Medulla oblongata (tissue), 1 donor: ENCODE measurements at regions not wholly inside any gene's neighbourhood (a gene's known extent, or its start where the extent isn't known, plus 50 kb on each side); places are given as distances from the start of the nearest gene placed in this dataset.
"Not testable (repeated sequence)": the region's sequence is repeated elsewhere in the genome, so short reads cannot be mapped to it uniquely, and the experiment has no call there.

Experiments
- DNase-seq: peaks from one replicate; pipeline ENCODE4 v3.0.0-alpha.2; 2015; ENCODE audit errors: extremely low spot score

- no peak for DNase-seq
Observed at GRCh38 chr2:113838744-113839444, 51.0 kb upstream of the ACTR3 start.

GRCh38 chr2:113838277-113838676 lies 51.6 kb upstream of the ACTR3 start:
- no peak for DNase-seq

- DNase-seq, result no peak
Observed at GRCh38 chr2:113834051-113834730, 55.7 kb upstream of the ACTR3 start.

GRCh38 chr2:113832795-113833290 lies 57.0 kb upstream of the ACTR3 start:
- no peak for DNase-seq

GRCh38 chr2:113831161-113831560 lies 58.7 kb upstream of the ACTR3 start:
- no peak for DNase-seq

GRCh38 chr2:113829761-113830160 lies 60.1 kb upstream of the ACTR3 start:
- DNase-seq, result no peak

DNA sequence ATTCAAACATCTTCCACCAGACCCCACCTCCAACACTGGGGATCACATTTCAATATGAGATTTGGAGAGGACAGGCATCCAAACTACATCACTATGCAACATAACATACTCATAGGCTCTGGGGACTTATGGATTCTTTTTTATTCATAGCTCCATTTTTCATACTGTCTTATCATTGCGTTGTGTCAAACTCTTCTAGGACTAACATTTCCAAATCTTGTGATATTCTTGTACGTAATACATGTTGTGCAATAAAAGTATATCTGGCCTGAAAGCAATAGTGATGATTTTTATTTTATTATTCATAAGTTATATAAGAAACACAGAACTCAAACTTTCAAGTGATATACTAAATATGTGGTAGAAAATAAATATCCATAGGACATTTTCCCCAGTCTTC lies 60.6 kb upstream of the ACTR3 start:
- DNase-seq, result no peak

DNA sequence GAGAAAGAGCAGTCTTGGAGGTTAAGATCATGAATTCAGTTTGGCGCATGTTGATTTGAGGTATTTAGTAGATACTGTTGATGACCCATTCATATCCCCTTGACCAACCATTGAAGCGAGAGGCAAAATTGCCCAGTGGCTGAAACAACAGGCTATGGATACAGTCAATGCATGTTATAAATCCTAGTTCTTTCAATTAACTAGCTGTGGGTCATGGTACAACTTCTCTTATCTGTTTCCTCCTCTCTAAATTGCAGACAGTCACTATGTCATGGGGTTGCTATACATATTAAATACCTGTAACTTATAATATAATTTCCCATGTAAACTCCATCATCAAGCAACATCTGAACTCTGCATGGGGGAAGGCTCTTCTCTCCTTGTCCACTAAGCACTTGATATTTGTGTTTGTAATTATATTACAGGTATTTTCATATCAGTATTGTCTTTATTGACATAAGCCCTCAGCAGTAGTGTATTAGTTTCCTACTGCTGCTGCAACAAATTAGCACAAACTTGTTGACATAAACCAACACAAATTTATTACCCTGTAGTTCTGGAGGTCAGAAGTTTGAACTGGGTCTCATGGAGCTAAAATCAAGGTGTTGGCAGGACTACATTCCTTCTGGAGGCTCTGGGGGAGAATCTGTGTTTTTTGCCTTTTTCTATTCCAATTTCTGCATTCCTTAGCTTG lies 61.7 kb upstream of the ACTR3 start:
- DNase-seq, result no peak

GRCh38 chr2:113827426-113827825 lies 62.5 kb upstream of the ACTR3 start:
- DNase-seq, result no peak

- peak; percentile 4 for DNase-seq
Observed at GRCh38 chr2:113826346-113827285, 63.3 kb upstream of the ACTR3 start.

DNA sequence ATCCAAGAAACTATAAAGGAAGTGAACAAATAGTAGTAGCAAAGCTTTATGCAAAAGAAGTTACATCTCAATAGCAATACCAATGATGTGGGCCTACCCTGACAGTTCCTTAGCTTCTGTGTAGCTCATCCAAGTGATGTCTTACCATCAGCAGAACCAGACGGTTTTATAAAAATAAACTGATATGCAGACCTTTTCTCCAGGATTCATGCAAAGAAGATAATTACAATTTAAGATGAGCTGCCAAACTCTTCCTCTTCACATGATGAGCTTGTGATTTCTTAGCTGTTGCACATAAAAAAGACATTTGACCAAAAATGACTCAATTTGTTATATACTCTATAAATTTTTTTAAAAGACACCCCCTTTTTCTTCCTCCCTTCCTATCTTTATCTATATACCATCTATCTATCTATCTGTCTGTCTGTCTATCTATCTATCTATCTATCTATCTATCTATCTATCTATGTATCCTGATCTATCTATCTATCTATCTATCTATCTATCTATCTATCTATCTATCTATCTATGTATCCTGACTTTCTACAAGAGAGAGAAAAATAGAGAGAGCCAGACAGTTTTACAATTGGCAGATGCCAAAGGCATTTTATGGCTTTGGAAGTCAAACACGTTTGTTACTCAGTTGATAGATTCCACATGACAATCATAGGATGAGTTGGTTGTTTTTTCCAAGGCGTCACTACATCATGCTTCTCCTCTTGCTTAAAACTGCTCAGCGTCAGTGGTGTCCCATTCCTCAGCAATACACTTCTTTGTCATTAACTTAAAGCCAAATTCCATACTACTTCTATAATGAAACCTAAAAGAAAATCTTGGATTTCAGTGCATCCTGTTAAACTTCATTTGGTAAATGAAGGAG lies 65.9 kb upstream of the ACTR3 start:
- no peak for DNase-seq

DNA sequence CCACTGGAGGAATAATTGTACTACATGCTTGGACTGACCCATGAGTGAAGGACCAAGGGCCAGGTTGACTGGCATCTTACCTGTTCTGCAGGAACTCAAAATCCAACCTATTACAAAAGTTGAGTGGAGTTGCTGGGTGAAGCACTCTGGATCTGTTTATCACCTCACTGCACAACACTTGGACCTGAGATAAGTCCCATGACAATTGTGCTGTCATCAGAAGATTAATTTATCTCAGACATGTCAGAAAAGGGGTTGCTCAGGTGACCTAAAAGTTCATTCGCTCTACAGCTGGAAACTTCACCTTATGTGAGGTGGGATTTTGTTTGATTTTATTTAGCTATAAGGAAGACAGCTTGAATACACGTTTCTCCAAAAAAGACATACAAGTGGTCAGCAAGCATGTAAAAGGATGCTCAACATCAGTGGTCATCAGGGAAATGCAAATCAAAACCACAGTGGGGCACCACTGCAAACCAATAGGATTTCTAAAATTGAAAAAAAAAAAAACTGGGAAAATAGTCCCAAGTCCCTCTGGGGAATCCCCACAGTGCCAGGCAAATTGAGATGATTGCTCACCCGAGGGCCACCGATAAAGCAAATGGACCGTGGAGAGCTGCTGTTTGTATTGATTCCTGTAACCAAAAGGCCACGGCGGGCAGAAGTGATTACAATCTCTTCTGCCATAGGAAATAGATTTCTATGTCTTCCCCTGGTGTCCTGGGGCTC lies 65.8 kb upstream of the SLC35F5 start:
- DNase-seq, result no peak

DNA sequence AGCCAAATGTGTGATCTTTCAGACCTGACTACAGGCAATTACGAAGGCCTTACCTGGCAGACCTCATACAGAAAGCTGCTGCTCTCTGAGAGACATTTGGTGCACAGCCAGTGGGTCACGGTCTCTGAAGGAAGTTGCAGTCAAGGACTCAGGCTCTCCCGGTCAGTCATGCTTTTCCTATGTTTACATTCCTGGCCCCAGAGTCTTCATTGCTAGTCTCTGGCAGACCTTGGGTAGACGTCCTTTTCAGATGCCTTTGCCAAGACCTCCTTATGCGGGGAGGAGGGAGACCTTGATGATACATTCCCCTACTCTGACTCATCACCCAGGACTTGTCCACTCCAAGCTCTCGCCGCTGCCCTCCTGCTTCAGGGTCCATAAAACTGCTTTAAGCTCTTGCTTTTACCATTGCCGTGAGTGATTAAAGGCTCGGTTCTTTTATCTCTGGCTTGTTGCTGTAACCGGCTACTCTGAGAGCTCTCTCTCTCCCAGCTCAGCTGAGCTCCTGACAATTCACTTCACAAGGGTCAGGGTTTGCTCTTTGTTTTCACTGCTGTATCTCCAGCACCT lies 62.0 kb upstream of the SLC35F5 start:
- no peak for DNase-seq

GRCh38 chr2:113813396-113813795 lies 57.0 kb upstream of the SLC35F5 start:
- not testable (repeated sequence) for DNase-seq

DNA sequence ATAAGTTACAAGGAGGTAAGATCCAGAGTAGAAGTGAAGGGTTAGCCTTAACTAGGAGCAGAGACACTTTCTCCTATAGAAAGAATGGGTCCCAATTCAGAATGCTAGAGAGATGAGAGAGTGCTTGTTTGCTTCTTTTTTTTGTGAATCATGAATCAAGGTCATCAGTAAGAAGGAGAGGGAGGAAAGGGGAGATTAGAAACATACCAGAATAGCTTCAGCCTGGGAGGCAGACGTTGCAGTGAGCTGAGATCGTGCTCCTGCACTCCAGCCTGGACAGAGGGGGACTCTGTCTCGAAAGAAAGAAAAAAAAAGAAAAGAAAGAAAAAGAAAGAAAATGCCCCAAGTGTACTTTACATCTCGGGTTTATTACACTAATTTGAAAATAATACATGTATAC lies 55.8 kb upstream of the SLC35F5 start:
- DNase-seq, result no peak

DNA sequence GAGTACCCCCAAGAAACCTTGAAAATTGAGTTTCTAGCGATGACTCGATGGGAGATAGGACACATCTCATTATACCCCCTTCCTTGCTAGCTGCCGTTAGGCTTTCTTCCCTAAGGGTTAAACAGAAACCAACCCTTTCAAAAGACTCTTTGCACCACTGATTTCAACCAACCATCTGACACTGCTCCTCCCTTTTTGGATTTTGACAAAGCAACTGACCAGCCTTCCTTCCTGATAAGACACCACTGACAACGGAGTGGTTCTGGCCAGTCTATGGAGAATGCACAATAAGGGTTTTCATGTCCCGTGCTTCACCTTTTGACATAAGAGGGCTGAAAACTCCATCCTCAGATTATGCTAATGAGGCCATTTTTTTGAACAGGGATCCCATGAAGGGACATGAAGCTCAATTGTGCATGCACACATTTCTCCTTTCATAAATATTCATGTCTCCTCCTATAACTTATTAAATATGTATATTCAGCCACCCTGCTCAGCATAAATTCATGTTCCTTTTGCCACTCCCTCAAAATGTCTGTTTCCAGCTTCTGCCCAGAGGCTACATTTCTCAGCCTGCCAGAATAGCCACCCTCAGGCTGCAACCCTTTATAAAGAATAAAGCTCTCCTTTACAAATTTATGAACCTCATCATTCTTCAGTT lies 52.8 kb upstream of the SLC35F5 start:
- DNase-seq, result no peak

- no peak for DNase-seq
Observed at GRCh38 chr2:113807721-113808120, 51.3 kb upstream of the SLC35F5 start.

DNA sequence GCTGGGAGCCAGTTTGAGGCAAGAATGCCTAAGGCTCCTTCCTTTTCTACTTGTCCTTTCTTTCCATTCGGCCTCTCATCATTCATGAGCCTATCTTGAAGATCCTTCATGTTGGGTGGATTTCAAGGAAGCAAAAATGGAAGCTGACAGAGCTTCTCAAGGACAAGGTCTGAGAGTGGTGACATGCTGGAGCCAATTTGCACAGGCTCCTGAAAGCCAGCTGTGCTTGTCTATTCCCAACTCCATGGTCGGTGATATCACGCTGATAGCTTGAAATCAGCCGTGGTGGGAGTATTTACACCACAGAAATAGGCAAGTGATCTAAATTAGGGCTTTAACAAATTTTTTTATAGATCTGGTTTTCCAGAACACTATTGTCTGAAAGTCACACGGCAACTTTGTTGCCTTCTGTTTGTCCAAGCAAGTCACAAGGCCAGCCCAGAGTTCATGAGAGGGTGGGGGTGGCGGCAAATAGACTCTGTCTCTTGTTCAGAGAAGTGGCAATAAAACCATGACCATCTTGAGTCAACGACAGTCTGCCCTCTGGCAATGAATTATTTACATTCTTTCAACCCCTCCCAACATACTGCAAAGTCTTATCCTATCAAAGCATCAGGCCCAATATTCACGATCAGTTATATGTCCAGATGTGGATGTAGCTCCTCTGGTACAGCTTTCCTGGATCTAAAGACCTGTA lies 49.9 kb upstream of the SLC35F5 start:
- no peak for DNase-seq
